Endodermal cell (in vitro differentiated cells): ENCODE measurements at regions not wholly inside any gene's neighbourhood (a gene's known extent, or its start where the extent isn't known, plus 50 kb on each side); places are given as distances from the start of the nearest gene placed in this dataset.

Source experiments
- DNase-seq: peaks from one replicate; pipeline ENCODE4 v3.0.0-alpha.2; 2017
- H3K27ac ChIP-seq: 2 replicates; pipeline ENCODE4 v1.5.1; 2013; ENCODE audit warnings: mild to moderate bottlenecking, low read depth, low read length, moderate library complexity
- H3K27me3 ChIP-seq: 2 replicates; pipeline ENCODE4 v1.6.1; 2013; ENCODE audit warnings: mild to moderate bottlenecking, low read length, moderate library complexity; ENCODE audit not compliant: insufficient read depth, control insufficient read depth, poor library complexity, severe bottlenecking
- H3K36me3 ChIP-seq: 2 replicates; pipeline ENCODE4 v1.7.0; 2013; ENCODE audit warnings: mild to moderate bottlenecking, low read length, moderate library complexity; ENCODE audit not compliant: control insufficient read depth, insufficient read depth
- H3K4me1 ChIP-seq: one replicate; pipeline ENCODE4 v1.7.0; 2013; ENCODE audit warnings: low read length; ENCODE audit not compliant: control insufficient read depth, insufficient read depth
- H3K4me3 ChIP-seq: 2 replicates; pipeline ENCODE4 v1.5.1; 2013; ENCODE audit warnings: mild to moderate bottlenecking, low read length, moderate library complexity
- H3K9ac ChIP-seq: 2 replicates; pipeline ENCODE4 v1.6.1; 2013; ENCODE audit warnings: mild to moderate bottlenecking, low read length, moderate library complexity; ENCODE audit not compliant: poor library complexity, severe bottlenecking; ENCODE audit errors: extremely low read depth
- H3K9me3 ChIP-seq: 2 replicates; pipeline ENCODE4 v1.6.1; 2013; ENCODE audit warnings: mild to moderate bottlenecking, low read length, moderate library complexity; ENCODE audit not compliant: control insufficient read depth
- H3K27ac Mint-ChIP-seq: 2 replicates; pipeline ENCODE4 v1.8.0; 2020; ENCODE audit warnings: mixed read lengths
- H3K27me3 Mint-ChIP-seq: 2 replicates; pipeline ENCODE4 v1.8.0; 2021; ENCODE audit warnings: mild to moderate bottlenecking, mixed read lengths; ENCODE audit not compliant: insufficient read depth
- H3K36me3 Mint-ChIP-seq: 2 replicates; pipeline ENCODE4 v1.8.0; 2020; ENCODE audit warnings: low read depth, mixed read lengths
- H3K4me1 Mint-ChIP-seq: 2 replicates; pipeline ENCODE4 v1.8.0; 2020; ENCODE audit warnings: mixed read lengths
- H3K4me3 Mint-ChIP-seq: 2 replicates; pipeline ENCODE4 v1.8.0; 2020; ENCODE audit warnings: mild to moderate bottlenecking, moderate library complexity, mixed read lengths
- H3K9me3 Mint-ChIP-seq: 2 replicates; pipeline ENCODE4 v1.8.0; 2020; ENCODE audit warnings: mild to moderate bottlenecking, mixed read lengths
- CTCF ChIP-seq: fragments of 200-600 bp; sonication (generic); conservative IDR thresholded peaks from 2 replicates; pipeline ENCODE4 v1.5.0; 2021; ENCODE audit warnings: antibody characterized with exemption, mild to moderate bottlenecking
- WGBS, 2 experiments: methylation state at CpG; one replicate each; pipeline versions ENCODE4 v1.1.5 to v1.1.7; 2013; ENCODE audit warnings: missing lambda C conversion rate in 2 of 2, mixed read lengths in 1 of 2; ENCODE audit not compliant: insufficient coverage in 1 of 2, insufficient read length in 1 of 2; 5-methylcytosine and 5-hydroxymethylcytosine counted together

- H3K27me3 Mint-ChIP-seq = peaks cover 9% of the 10 kb centered on the region
These were observed 227.2 kb upstream of the E2F8 start for GRCh38 chr11:19467904-19468303.

GRCh38 chr11:19466314-19466713 lies 225.6 kb upstream of the E2F8 start:
- H3K27ac ChIP-seq = no peak overlapping the region
- Mint-ChIP-seq H3K9me3 (no peaks in the 10 kb centered on the region), H3K36me3 (no peaks in the 10 kb centered on the region), H3K27ac (no peak overlapping the region), H3K4me1 (peaks cover 1% of the 10 kb centered on the region), H3K4me3 (no peak overlapping the region), H3K27me3 (peaks cover 9% of the 10 kb centered on the region)
- no peaks in the 10 kb centered on the region for H3K9me3 ChIP-seq
- 92 to 94% methylated on average over 4 to 7 of the region's 7 CpGs for WGBS, 2 experiments
- H3K4me3 ChIP-seq = no peak overlapping the region
- H3K9ac ChIP-seq = no peak overlapping the region
- no peak for DNase-seq
- H3K4me1 ChIP-seq = no peaks in the 10 kb centered on the region
- no peaks in the 10 kb centered on the region for H3K36me3 ChIP-seq
- peaks cover 22% of the 10 kb centered on the region for H3K27me3 ChIP-seq
- no peak for TF ChIP-seq CTCF

More at GRCh38 chr11:19467904-19468303, 227.2 kb upstream of the E2F8 start:
- Mint-ChIP-seq H3K4me3 (no peak overlapping the region), H3K9me3 (no peaks in the 10 kb centered on the region), H3K36me3 (no peaks in the 10 kb centered on the region), H3K27ac (no peak overlapping the region), H3K4me1 (peaks cover 1% of the 10 kb centered on the region)
- no peak for DNase-seq
- H3K36me3 ChIP-seq = no peaks in the 10 kb centered on the region
- no peak overlapping the region for H3K4me3 ChIP-seq
- no peak for TF ChIP-seq CTCF
- 98 to 100% methylated on average over 1 to 2 of the region's 2 CpGs for WGBS, 2 experiments
- no peak overlapping the region for H3K27ac ChIP-seq
- no peaks in the 10 kb centered on the region for H3K9me3 ChIP-seq
- H3K9ac ChIP-seq = no peak overlapping the region
- peaks cover 22% of the 10 kb centered on the region for H3K27me3 ChIP-seq
- H3K4me1 ChIP-seq = no peaks in the 10 kb centered on the region

- H3K4me1 Mint-ChIP-seq = no peaks in the 10 kb centered on the region
- H3K27me3 ChIP-seq = peaks cover 18% of the 10 kb centered on the region
These were observed 223.2 kb upstream of the E2F8 start for GRCh38 chr11:19463976-19464375.

More at GRCh38 chr11:19463976-19464375, 223.2 kb upstream of the E2F8 start:
- Histone ChIP-seq H3K9me3 (no peaks in the 10 kb centered on the region), H3K36me3 (no peaks in the 10 kb centered on the region), H3K9ac (no peak overlapping the region), H3K4me1 (no peaks in the 10 kb centered on the region), H3K27ac (no peak overlapping the region), H3K4me3 (no peak overlapping the region)
- H3K27me3 Mint-ChIP-seq = peaks cover 9% of the 10 kb centered on the region
- H3K27ac Mint-ChIP-seq = no peak overlapping the region
- H3K4me3 Mint-ChIP-seq = no peak overlapping the region
- DNase-seq = no peak
- TF ChIP-seq CTCF = no peak
- H3K9me3 Mint-ChIP-seq = no peaks in the 10 kb centered on the region
- no peaks in the 10 kb centered on the region for H3K36me3 Mint-ChIP-seq
- 87 to 99% methylated on average over 5 to 7 of the region's 7 CpGs for WGBS, 2 experiments
